GM19023 (cell line): ENCODE measurements at regions not wholly inside any gene's neighbourhood (a gene's known extent, or its start where the extent isn't known, plus 50 kb on each side); places are given as distances from the start of the nearest gene placed in this dataset.

Experiments
- ATAC-seq: cut with Tn5 transposase; IDR thresholded peaks from one replicate; pipeline ENCODE4 v1.9.1; 2021; ENCODE audit warnings: mild to moderate bottlenecking, moderate library complexity; ENCODE audit not compliant: unreplicated experiment

- no peak for ATAC-seq
These were observed 433.2 kb upstream of the MARCKS start for GRCh38 chr6:113423956-113424355.

- no peak for ATAC-seq
These were observed 431.0 kb upstream of the MARCKS start for GRCh38 chr6:113425977-113426660.

- no peak for ATAC-seq
These were observed 429.5 kb upstream of the MARCKS start for GRCh38 chr6:113427617-113428016.

- ATAC-seq = no peak
These were observed 428.4 kb upstream of the MARCKS start for GRCh38 chr6:113428702-113429101.

GRCh38 chr6:113432521-113433334 is 424.4 kb upstream of the MARCKS start:
- ATAC-seq = no peak

- ATAC-seq = no peak
These were observed 423.7 kb upstream of the MARCKS start for GRCh38 chr6:113433335-113433991.

GRCh38 chr6:113434641-113435040 is 422.5 kb upstream of the MARCKS start:
- no peak for ATAC-seq

- no peak for ATAC-seq
These were observed 419.6 kb upstream of the MARCKS start for GRCh38 chr6:113437566-113437965.

GRCh38 chr6:113439866-113440265 is 417.3 kb upstream of the MARCKS start:
- ATAC-seq = no peak

GRCh38 chr6:113442040-113442439 is 415.1 kb upstream of the MARCKS start:
- no peak for ATAC-seq

- ATAC-seq = no peak
These were observed 411.9 kb upstream of the MARCKS start for GRCh38 chr6:113445201-113445600.

- ATAC-seq = no peak
These were observed 409.9 kb upstream of the MARCKS start for GRCh38 chr6:113447088-113447831.

- no peak for ATAC-seq
These were observed 408.1 kb upstream of the MARCKS start for GRCh38 chr6:113449051-113449450.

GRCh38 chr6:113450061-113450465 is 407.1 kb upstream of the MARCKS start:
- ATAC-seq = no peak

GRCh38 chr6:113451049-113451448 is 406.1 kb upstream of the MARCKS start:
- no peak for ATAC-seq

- no peak for ATAC-seq
These were observed 399.9 kb upstream of the MARCKS start for GRCh38 chr6:113457198-113457597.

- no peak for ATAC-seq
These were observed 399.4 kb upstream of the MARCKS start for GRCh38 chr6:113457751-113458150.

GRCh38 chr6:113458368-113459010 is 398.7 kb upstream of the MARCKS start:
- no peak for ATAC-seq

- ATAC-seq = no peak
These were observed 395.8 kb upstream of the MARCKS start for GRCh38 chr6:113461153-113461932.

- ATAC-seq = no peak
These were observed 392.6 kb upstream of the MARCKS start for GRCh38 chr6:113464536-113464935.
